Keratinocyte (primary cell): ENCODE measurements at regions not wholly inside any gene's neighbourhood (a gene's known extent, or its start where the extent isn't known, plus 50 kb on each side); places are given as distances from the start of the nearest gene placed in this dataset.

ENCODE experiments used
- CTCF ChIP-seq, 3 experiments: IDR thresholded peaks in 1 of 3; conservative IDR thresholded peaks in 1 of 3; optimal IDR thresholded peaks in 1 of 3; 2 replicates in 2 of 3; 3 replicates in 1 of 3; pipeline versions ENCODE3 to v1.5.1; 2011; ENCODE audit warnings: low read length in 3 of 3, mild to moderate bottlenecking in 3 of 3, moderate library complexity in 2 of 3, control low read depth in 1 of 3, inconsistent platforms in 1 of 3; ENCODE audit not compliant: insufficient read depth in 2 of 3; ENCODE audit errors: extremely low read depth in 1 of 3
- EZH2 ChIP-seq: IDR thresholded peaks from one replicate; pipeline ENCODE4 v1.6.1; 2012; ENCODE audit warnings: inconsistent platforms, mild to moderate bottlenecking, low read length, moderate library complexity

- TF ChIP-seq CTCF (optimal IDR thresholded peaks at IDR 0.05 in 1 of 3, IDR thresholded peaks at IDR 0.05 in 1 of 3, conservative IDR thresholded peaks at IDR 0.05 in 1 of 3; ENCODE audit: extremely low read depth in 1 of 3, insufficient read depth in 2 of 3, low read length in 3 of 3), result no peak
- TF ChIP-seq EZH2, result no peak
These were observed 146.1 kb upstream of the NOL4 start for GRCh38 chr18:34370704-34371395.
